HG03342 (cell line): ENCODE measurements at regions not wholly inside any gene's neighbourhood (a gene's known extent, or its start where the extent isn't known, plus 50 kb on each side); places are given as distances from the start of the nearest gene placed in this dataset.

Experiments used
- ATAC-seq: cut with Tn5 transposase; IDR thresholded peaks from one replicate; pipeline ENCODE4 v1.9.1; 2021; ENCODE audit warnings: mild to moderate bottlenecking, moderate library complexity; ENCODE audit not compliant: unreplicated experiment

GRCh38 chr15:47945872-47946650 is 174.7 kb upstream of the SLC24A5 start:
- ATAC-seq, result no peak

GRCh38 chr15:47949815-47950214 is 171.0 kb upstream of the SLC24A5 start:
- ATAC-seq, result no peak

GRCh38 chr15:47950447-47950846 is 170.3 kb upstream of the SLC24A5 start:
- ATAC-seq, result no peak

- no peak for ATAC-seq
Measured at GRCh38 chr15:47951781-47952180, 169.0 kb upstream of the SLC24A5 start.

GRCh38 chr15:47954196-47954595 is 166.6 kb upstream of the SLC24A5 start:
- ATAC-seq, result no peak

GRCh38 chr15:47955021-47955420 is 165.8 kb upstream of the SLC24A5 start:
- no peak for ATAC-seq

- ATAC-seq, result peak; percentile 26
Measured at GRCh38 chr15:47959617-47960413, 161.0 kb upstream of the SLC24A5 start.

- ATAC-seq, result peak; percentile 86
Measured at GRCh38 chr15:47961401-47962090, 159.2 kb upstream of the SLC24A5 start.

- no peak for ATAC-seq
Measured at GRCh38 chr15:47963265-47963664, 157.5 kb upstream of the SLC24A5 start.

- no peak for ATAC-seq
Measured at GRCh38 chr15:47964229-47964628, 156.6 kb upstream of the SLC24A5 start.

GRCh38 chr15:47965297-47965696 is 155.5 kb upstream of the SLC24A5 start:
- ATAC-seq, result no peak

- no peak for ATAC-seq
Measured at GRCh38 chr15:47968593-47968992, 152.2 kb upstream of the SLC24A5 start.

GRCh38 chr15:47971637-47972036 is 149.2 kb upstream of the SLC24A5 start:
- ATAC-seq, result no peak

- no peak for ATAC-seq
Measured at GRCh38 chr15:47972738-47973137, 148.1 kb upstream of the SLC24A5 start.

GRCh38 chr15:47974724-47975123 is 146.1 kb upstream of the SLC24A5 start:
- ATAC-seq, result no peak

- no peak for ATAC-seq
Measured at GRCh38 chr15:47975427-47975826, 145.4 kb upstream of the SLC24A5 start.

- no peak for ATAC-seq
Measured at GRCh38 chr15:47983533-47983932, 137.3 kb upstream of the SLC24A5 start.

- ATAC-seq, result no peak
Measured at GRCh38 chr15:47985568-47985967, 135.2 kb upstream of the SLC24A5 start.

GRCh38 chr15:47987461-47987860 is 133.3 kb upstream of the SLC24A5 start:
- ATAC-seq, result no peak

GRCh38 chr15:47987908-47988532 is 132.8 kb upstream of the SLC24A5 start:
- ATAC-seq, result peak; percentile 93

- ATAC-seq, result no peak
Measured at GRCh38 chr15:47988564-47988963, 132.2 kb upstream of the SLC24A5 start.
